ENCODE measurements at regions not wholly inside any gene's neighbourhood (a gene's known extent, or its start where the extent isn't known, plus 50 kb on each side); places are given as distances from the start of the nearest gene placed in this dataset.

- no peak overlapping the region for H3K4me2 ChIP-seq (ENCODE audit: low read length)
- H3K4me3 ChIP-seq (ENCODE audit: low read length), result no peak overlapping the region
- H3F3A ChIP-seq (ENCODE audit: insufficient read depth, low read length, poor library complexity, severe bottlenecking), result no peaks in the 10 kb centered on the region
- no peaks in the 10 kb centered on the region for H3K27me3 ChIP-seq (ENCODE audit: insufficient read depth, low read depth, low read length)
- H3K79me2 ChIP-seq (replicated peaks; ENCODE audit: insufficient read depth, low read length), result no peaks in the 10 kb centered on the region
- H3K36me3 ChIP-seq (ENCODE audit: insufficient read depth, low read length), result no peaks in the 10 kb centered on the region
- H3K9me3 ChIP-seq (ENCODE audit: low read length), result no peaks in the 10 kb centered on the region
- H2AFZ ChIP-seq (ENCODE audit: low read depth, low read length), result no peak overlapping the region
- H3K9ac ChIP-seq (ENCODE audit: low read length), result no peak overlapping the region
- no peaks in the 10 kb centered on the region for H4K20me1 ChIP-seq (ENCODE audit: insufficient read depth)
- H3K27ac ChIP-seq (ENCODE audit: low read length), result no peak overlapping the region
- H3K9me2 ChIP-seq (ENCODE audit: insufficient read depth, low read length), result no peaks in the 10 kb centered on the region
- TF ChIP-seq MXI1 (conservative IDR thresholded peaks at IDR 0.05; ENCODE audit: poor library complexity, severe bottlenecking) (no peak), EZH2 (IDR thresholded peaks at IDR 0.05; ENCODE audit: borderline replicate concordance, insufficient read depth, low read length, poor library complexity, severe bottlenecking) (no peak), RAD21 (conservative IDR thresholded peaks at IDR 0.05) (peak; percentile 46), SMC3 (conservative IDR thresholded peaks at IDR 0.05; ENCODE audit: poor library complexity) (peak; percentile 48), CTCF (IDR thresholded peaks at IDR 0.05; ENCODE audit: poor library complexity, severe bottlenecking) (peak; percentile 37)
Measured at GRCh38 chr4:58225460-58225859, 1115.3 kb upstream of the IGFBP7 start.

- no peaks in the 10 kb centered on the region for H3K9me2 ChIP-seq (ENCODE audit: insufficient read depth, low read length)
- no peaks in the 10 kb centered on the region for H3F3A ChIP-seq (ENCODE audit: insufficient read depth, low read length, poor library complexity, severe bottlenecking)
- H3K9ac ChIP-seq (ENCODE audit: low read length), result no peak overlapping the region
- H3K27me3 ChIP-seq (ENCODE audit: insufficient read depth, low read depth, low read length), result no peaks in the 10 kb centered on the region
- no peak overlapping the region for H3K4me2 ChIP-seq (ENCODE audit: low read length)
- H3K9me3 ChIP-seq (ENCODE audit: low read length), result no peaks in the 10 kb centered on the region
- no peak overlapping the region for H2AFZ ChIP-seq (ENCODE audit: low read depth, low read length)
- H3K4me3 ChIP-seq (ENCODE audit: low read length), result no peak overlapping the region
- no peaks in the 10 kb centered on the region for H3K36me3 ChIP-seq (ENCODE audit: insufficient read depth, low read length)
- no peaks in the 10 kb centered on the region for H3K79me2 ChIP-seq (replicated peaks; ENCODE audit: insufficient read depth, low read length)
- no peak overlapping the region for H3K27ac ChIP-seq (ENCODE audit: low read length)
- no peaks in the 10 kb centered on the region for H4K20me1 ChIP-seq (ENCODE audit: insufficient read depth)
- no peak for TF ChIP-seq CTCF (IDR thresholded peaks at IDR 0.05; ENCODE audit: poor library complexity, severe bottlenecking)
- TF ChIP-seq TAF1 (IDR thresholded peaks at IDR 0.05; ENCODE audit: low read depth), result no peak
- no peak for TF ChIP-seq POLR2AphosphoS5 (IDR thresholded peaks at IDR 0.05)
- no peak for TF ChIP-seq RAD21 (conservative IDR thresholded peaks at IDR 0.05)
- no peak for TF ChIP-seq SMC3 (conservative IDR thresholded peaks at IDR 0.05; ENCODE audit: poor library complexity)
- no peak for TF ChIP-seq EP300 (conservative IDR thresholded peaks at IDR 0.05; ENCODE audit: poor library complexity, severe bottlenecking)
- TF ChIP-seq REST (IDR thresholded peaks at IDR 0.05; ENCODE audit: borderline replicate concordance), result no peak
- no peak for TF ChIP-seq MXI1 (conservative IDR thresholded peaks at IDR 0.05; ENCODE audit: poor library complexity, severe bottlenecking)
- no peak for TF ChIP-seq EZH2 (IDR thresholded peaks at IDR 0.05; ENCODE audit: borderline replicate concordance, insufficient read depth, low read length, poor library complexity, severe bottlenecking)
Measured at GRCh38 chr4:58219179-58219578, 1109.0 kb upstream of the IGFBP7 start.
